K562 (cell line): ENCODE measurements at regions not wholly inside any gene's neighbourhood (a gene's known extent, or its start where the extent isn't known, plus 50 kb on each side); places are given as distances from the start of the nearest gene placed in this dataset.

Experiments used
- ATAC-seq: fragments of 200-7000 bp; cut with Tn5 transposase; 3 replicates; pipeline ENCODE4 v1.9.1; 2020; ENCODE audit warnings: moderate library complexity
- BruUV-seq: library from RNA; stranded (reverse); fragments of 400-500 nt; replicated peaks from 2 replicates; lab custom pipeline; 2021; lab: Mats Ljungman, UMichigan
- CTCF ChIA-PET: fragments of 300-600 bp; formaldehyde crosslinking; extraction: SDS; loops from one replicate; lab custom pipeline; 2021; ENCODE audit warnings: low intra/inter-chr PET ratio; lab: Yijun Ruan, JAX
- POLR2A ChIA-PET: fragments of 300-600, 350-650 bp; sonication (Branson Sonifier 250); formaldehyde crosslinking; extraction: SDS; loops from one replicate; lab custom pipeline; 2021; ENCODE audit warnings: antibody characterized with exemption, inconsistent platforms; lab: Yijun Ruan, JAX
- DNase-seq, 4 experiments: peaks; one replicate each; pipeline versions ENCODE4 v3.0.0 to v3.0.0-alpha.2; 2011 to 2018; ENCODE audit warnings: low spot score in 3 of 4, mixed read lengths in 3 of 4; ENCODE audit errors: extremely low read depth in 1 of 4
- FAIRE-seq: peaks from 2 replicates; lab custom pipeline; 2011; peaks lifted over from hg19 to GRCh38; lab: Jason Lieb, UNC
- H2AFZ ChIP-seq: 2 replicates; pipeline ENCODE4 v1.6.0; 2011; ENCODE audit warnings: low read depth, low read length, control low read depth, inconsistent platforms
- H3K27ac ChIP-seq: fragments of 200-600 bp; 3 replicates; pipeline ENCODE4 v1.8.0; 2011; ENCODE audit warnings: low read depth, mild to moderate bottlenecking, control low read depth, inconsistent platforms, low read length, moderate library complexity, mixed read lengths; ENCODE audit errors: extremely low read depth
- H3K27me3 ChIP-seq, 2 experiments: fragments of 300-600 bp in 1 of 2; 2 replicates in 1 of 2; 3 replicates in 1 of 2; pipeline versions ENCODE4 v1.6.0 to v1.8.0; 2011; ENCODE audit warnings: inconsistent platforms in 2 of 2, low read length in 2 of 2, mild to moderate bottlenecking in 1 of 2, mixed read lengths in 1 of 2, moderate library complexity in 1 of 2; ENCODE audit not compliant: control insufficient read depth in 2 of 2, insufficient read depth in 2 of 2
- H3K36me3 ChIP-seq: fragments of 300-600 bp; 3 replicates; pipeline ENCODE4 v1.8.0; 2011; ENCODE audit warnings: mild to moderate bottlenecking, low read length, inconsistent platforms; ENCODE audit not compliant: control insufficient read depth, insufficient read depth
- H3K4me1 ChIP-seq, 2 experiments: fragments of 200-600 bp in 1 of 2; replicated peaks in 1 of 2; 2 replicates in 1 of 2; 3 replicates in 1 of 2; pipeline versions ENCODE4 v1.5.1 to v1.8.0; 2011; ENCODE audit warnings: inconsistent platforms in 2 of 2, low read length in 2 of 2, mild to moderate bottlenecking in 1 of 2, mixed read lengths in 1 of 2, moderate library complexity in 1 of 2; ENCODE audit not compliant: control insufficient read depth in 2 of 2, insufficient read depth in 2 of 2
- H3K4me2 ChIP-seq: 2 replicates; pipeline ENCODE4 v1.6.1; 2011; ENCODE audit warnings: low read length, control low read depth, inconsistent platforms, mixed read lengths; ENCODE audit not compliant: insufficient read depth
- H3K4me3 ChIP-seq: fragments of 200-600 bp; sonication (generic), shearing (Covaris generic); 2 replicates; pipeline ENCODE4 v1.5.1; 2016; ENCODE audit warnings: control low read depth, inconsistent platforms
- H3K79me2 ChIP-seq: fragments of 200-600 bp; 3 replicates; pipeline ENCODE4 v1.8.0; 2011; ENCODE audit warnings: low read length, inconsistent platforms; ENCODE audit not compliant: control insufficient read depth, insufficient read depth
- H3K9ac ChIP-seq, 2 experiments: 2 replicates each; pipeline versions ENCODE4 v1.6.0 to v1.6.1; 2011; ENCODE audit warnings: low read depth in 2 of 2, low read length in 2 of 2, control low read depth in 1 of 2, inconsistent platforms in 1 of 2, mild to moderate bottlenecking in 1 of 2, mixed read lengths in 1 of 2; ENCODE audit not compliant: insufficient read depth in 1 of 2
- H3K9me1 ChIP-seq: one replicate; pipeline ENCODE4 v1.6.0; 2011; ENCODE audit warnings: inconsistent platforms, mild to moderate bottlenecking, low read length, moderate library complexity; ENCODE audit not compliant: control insufficient read depth, insufficient read depth
- H3K9me3 ChIP-seq: replicated peaks from 2 replicates; pipeline ENCODE4 v1.5.1; 2011; ENCODE audit warnings: low read depth, low read length, inconsistent platforms; ENCODE audit not compliant: control insufficient read depth, insufficient read depth
- H4K20me1 ChIP-seq: replicated peaks from 2 replicates; pipeline ENCODE4 v1.6.1; 2011; ENCODE audit warnings: low read length, inconsistent platforms, mixed read lengths; ENCODE audit not compliant: control insufficient read depth, insufficient read depth
- BCLAF1 ChIP-seq, 2 experiments: fragments of 450-650 bp in 1 of 2; IDR thresholded peaks; 2 replicates each; pipeline ENCODE4 v1.6.1; 2011 to 2017; ENCODE audit warnings: low read depth in 2 of 2, antibody characterized with exemption in 1 of 2, borderline replicate concordance in 1 of 2, low read length in 1 of 2, mild to moderate bottlenecking in 1 of 2, mixed read lengths in 1 of 2; ENCODE audit not compliant: control insufficient read depth in 1 of 2
- IRF2 ChIP-seq: sonication (generic); formaldehyde crosslinking; IDR thresholded peaks from 2 replicates; pipeline ENCODE4 v1.8.1; 2022; ENCODE audit warnings: mild to moderate bottlenecking, missing genetic modification reagents
- TEAD1 ChIP-seq, 2 experiments: fragments of 450-650 bp in 1 of 2; sonication (generic) in 1 of 2; formaldehyde crosslinking; IDR thresholded peaks; 2 replicates each; pipeline versions ENCODE4 v1.4.0 to v1.8.0; 2020 to 2022; ENCODE audit warnings: mild to moderate bottlenecking in 2 of 2, missing genetic modification reagents in 1 of 2
- TOE1 ChIP-seq, 2 experiments: fragments of 450-650 bp in 1 of 2; sonication (generic) in 1 of 2; formaldehyde crosslinking in 1 of 2; IDR thresholded peaks; 2 replicates each; pipeline versions ENCODE4 v1.7.1 to v1.8.0; 2016 to 2022; ENCODE audit warnings: borderline replicate concordance in 2 of 2, mild to moderate bottlenecking in 2 of 2, antibody characterized with exemption in 1 of 2, inconsistent platforms in 1 of 2, low read depth in 1 of 2, missing genetic modification reagents in 1 of 2, moderate library complexity in 1 of 2
- TRIM24 ChIP-seq, 2 experiments: fragments of 450-650 bp; IDR thresholded peaks; 2 replicates each; pipeline ENCODE4 v1.6.1; 2016
- ZC3H4 ChIP-seq: sonication (generic); formaldehyde crosslinking; IDR thresholded peaks from 2 replicates; pipeline ENCODE4 v1.9.0; 2021; ENCODE audit warnings: missing genetic modification reagents, borderline replicate concordance
- ZNF592 ChIP-seq: fragments of 450-650 bp; IDR thresholded peaks from 2 replicates; pipeline ENCODE4 v1.6.1; 2017; ENCODE audit warnings: antibody characterized with exemption, mild to moderate bottlenecking
- WGBS: fragments of 100-300 bp; shearing (Covaris generic); methylation state at CpG from one replicate; pipeline ENCODE4 v1.1.6; 2016; ENCODE audit warnings: low coverage, mixed read lengths; ENCODE audit not compliant: insufficient coverage; ENCODE audit errors: missing lambda C conversion rate; 5-methylcytosine and 5-hydroxymethylcytosine counted together
- in situ Hi-C: fragments of 300-500 bp; cut with MboI; formaldehyde crosslinking; loops from 4 replicates; pipeline ENCODE4 v1.15.0; 2018; ENCODE audit warnings: inconsistent platforms, mixed read lengths
- intact Hi-C: fragments of 100-400 bp; cut with micrococcal nuclease; formaldehyde crosslinking; loops from 2 replicates; pipeline ENCODE4 v1.14.2; 2022

GRCh38 chr20:58023346-58023745 is 205.1 kb downstream of the ANKRD60 start (continued):
- TF ChIP-seq BCLAF1 (IDR thresholded peaks at IDR 0.05; ENCODE audit: borderline replicate concordance in 1 of 2, control insufficient read depth in 1 of 2, low read depth in 2 of 2, low read length in 1 of 2) (no peak), TRIM24 (IDR thresholded peaks at IDR 0.05) (no peak), TOE1 (IDR thresholded peaks at IDR 0.05; ENCODE audit: borderline replicate concordance) (no peak), TOE1 (CRISPR knock-in tag; IDR thresholded peaks at IDR 0.05; ENCODE audit: borderline replicate concordance, low read depth) (no peak)

- Histone ChIP-seq H3K36me3 (no peaks in the 10 kb centered on the region), H2AFZ (no peak overlapping the region), H3K9me3 (no peaks in the 10 kb centered on the region), H3K9ac (no peak overlapping the region), H3K4me1 (no peaks in the 10 kb centered on the region), H3K9me1 (no peaks in the 10 kb centered on the region), H3K79me2 (no peaks in the 10 kb centered on the region), H3K4me3 (no peak overlapping the region), H4K20me1 (no peaks in the 10 kb centered on the region; the same call in 1 of the 2 replicates), H3K27ac (no peak overlapping the region), H3K4me2 (no peak overlapping the region), H3K27me3 (peaks cover 8 to 32% of the 10 kb centered on the region in 2 experiments; a peak in 3 of 5 replicates)
- 2% methylated on average over 3 of the region's 3 CpGs for WGBS
- FAIRE-seq (no peak), ATAC-seq (no peak), DNase-seq (no peak)
- in situ Hi-C loops = no loop called here
- ChIA-PET CTCF (no interaction called here), POLR2A (no interaction called here)
- no TSS peak for BruUV-seq
- intact Hi-C loops = no loop called here
- TF ChIP-seq ZNF592 = no peak
- TF ChIP-seq TEAD1 (CRISPR knock-in tag; IDR thresholded peaks at IDR 0.05) = no peak
- no peak for TF ChIP-seq ZC3H4 (CRISPR knock-in tag)
- no peak for TF ChIP-seq IRF2 (CRISPR knock-in tag)
Measured at GRCh38 chr20:58022711-58023110, 205.7 kb downstream of the ANKRD60 start.
